GM12873 (cell line): ENCODE measurements at regions not wholly inside any gene's neighbourhood (a gene's known extent, or its start where the extent isn't known, plus 50 kb on each side); places are given as distances from the start of the nearest gene placed in this dataset.

ENCODE experiments used
- CTCF ChIP-seq: IDR thresholded peaks from 2 replicates; pipeline ENCODE4 v1.5.1; 2012; ENCODE audit warnings: low read depth, mild to moderate bottlenecking, moderate library complexity, low read length, control low read depth; ENCODE audit not compliant: insufficient read depth; ENCODE audit errors: missing control alignments

GRCh38 chrX:142742581-142742980 lies 283.1 kb upstream of the SPANXN4 start:
- TF ChIP-seq CTCF, result no peak

GRCh38 chrX:142733327-142733726 lies 292.4 kb upstream of the SPANXN4 start:
- no peak for TF ChIP-seq CTCF

- TF ChIP-seq CTCF, result no peak
These were observed 313.9 kb upstream of the SPANXN4 start for GRCh38 chrX:142711796-142712290.

GRCh38 chrX:142702749-142703148 lies 323.0 kb upstream of the SPANXN4 start:
- no peak for TF ChIP-seq CTCF

GRCh38 chrX:142688256-142688655 lies 337.5 kb upstream of the SPANXN4 start:
- TF ChIP-seq CTCF, result no peak

- no peak for TF ChIP-seq CTCF
These were observed 339.0 kb upstream of the SPANXN4 start for GRCh38 chrX:142686653-142687283.

GRCh38 chrX:142686206-142686605 lies 339.5 kb upstream of the SPANXN4 start:
- TF ChIP-seq CTCF, result no peak
